MM.1S (cell line): ENCODE measurements at regions not wholly inside any gene's neighbourhood (a gene's known extent, or its start where the extent isn't known, plus 50 kb on each side); places are given as distances from the start of the nearest gene placed in this dataset.

Source experiments
- DNase-seq: peaks from one replicate; pipeline ENCODE4 v3.0.0-alpha.2; 2015
- H2AFZ ChIP-seq: fragments of 300-600 bp; sonication (generic); 2 replicates; pipeline ENCODE4 v1.6.0; 2016; ENCODE audit warnings: antibody characterized with exemption, low read length
- H3F3A ChIP-seq: fragments of 300-600 bp; sonication (generic); 2 replicates; pipeline ENCODE4 v1.6.1; 2016; ENCODE audit warnings: mild to moderate bottlenecking, antibody characterized with exemption, low read length, moderate library complexity, mixed read lengths; ENCODE audit not compliant: insufficient read depth
- H3K27ac ChIP-seq: fragments of 300-600 bp; sonication (generic); 2 replicates; pipeline ENCODE4 v1.5.1; 2016; ENCODE audit warnings: mild to moderate bottlenecking, low read length
- H3K27me3 ChIP-seq: fragments of 300-600 bp; sonication (generic); replicated peaks from 2 replicates; pipeline ENCODE4 v1.6.0; 2016; ENCODE audit warnings: low read length; ENCODE audit not compliant: insufficient read depth
- H3K36me3 ChIP-seq: fragments of 300-600 bp; sonication (generic); replicated peaks from 2 replicates; pipeline ENCODE4 v1.6.1; 2016; ENCODE audit warnings: mild to moderate bottlenecking, low read length, mixed read lengths; ENCODE audit not compliant: insufficient read depth
- H3K4me1 ChIP-seq: fragments of 300-600 bp; sonication (generic); 2 replicates; pipeline ENCODE4 v1.6.1; 2016; ENCODE audit warnings: low read length, mixed read lengths
- H3K4me2 ChIP-seq: fragments of 300-600 bp; sonication (generic); 2 replicates; pipeline ENCODE4 v1.6.0; 2016; ENCODE audit warnings: low read depth, low read length
- H3K4me3 ChIP-seq: fragments of 300-600 bp; sonication (generic); 2 replicates; pipeline ENCODE4 v1.5.1; 2016; ENCODE audit warnings: low read length, mixed read lengths
- H3K79me2 ChIP-seq: fragments of 300-600 bp; sonication (generic); 2 replicates; pipeline ENCODE4 v1.6.1; 2016; ENCODE audit warnings: mixed run types, low read length, mixed read lengths
- H3K9ac ChIP-seq: fragments of 300-600 bp; sonication (generic); 2 replicates; pipeline ENCODE4 v1.6.1; 2016; ENCODE audit warnings: low read length, mixed read lengths
- H3K9me2 ChIP-seq: fragments of 300-600 bp; sonication (generic); replicated peaks from 2 replicates; pipeline ENCODE4 v1.6.1; 2016; ENCODE audit warnings: mild to moderate bottlenecking, low read length, mixed read lengths; ENCODE audit not compliant: insufficient read depth
- H3K9me3 ChIP-seq: fragments of 300-600 bp; sonication (generic); replicated peaks from 2 replicates; pipeline ENCODE4 v1.6.1; 2016; ENCODE audit warnings: mild to moderate bottlenecking, low read length, mixed read lengths; ENCODE audit not compliant: insufficient read depth
- H4K20me1 ChIP-seq: fragments of 300-600 bp; sonication (generic); 2 replicates; pipeline ENCODE4 v1.6.1; 2016; ENCODE audit warnings: mild to moderate bottlenecking, low read length, moderate library complexity, mixed read lengths; ENCODE audit not compliant: insufficient read depth
- CTCF ChIP-seq: fragments of 300-600 bp; sonication (generic); IDR thresholded peaks from 2 replicates; pipeline ENCODE4 v1.5.1; 2016; ENCODE audit warnings: antibody characterized with exemption, low read length, mixed read lengths
- EZH2 ChIP-seq: fragments of 300-600 bp; sonication (generic); optimal IDR thresholded peaks from 2 replicates; pipeline ENCODE3; 2017; ENCODE audit warnings: low read depth, mild to moderate bottlenecking, antibody characterized with exemption, low read length, mixed read lengths
- EZH2phosphoT487 ChIP-seq: fragments of 300-600 bp; sonication (generic); IDR thresholded peaks from 2 replicates; pipeline ENCODE4 v1.6.1; 2018; ENCODE audit warnings: antibody characterized with exemption, low read length

GRCh38 chr11:29707924-29708323 is 308.9 kb downstream of the KCNA4 start:
- Histone ChIP-seq H3K27ac (no peak overlapping the region), H3K4me2 (no peak overlapping the region), H3K36me3 (no peaks in the 10 kb centered on the region), H3K9me3 (no peaks in the 10 kb centered on the region), H3K27me3 (no peaks in the 10 kb centered on the region), H3K4me1 (no peaks in the 10 kb centered on the region), H3K9me2 (no peaks in the 10 kb centered on the region), H3K79me2 (no peaks in the 10 kb centered on the region), H3K9ac (no peak overlapping the region), H3K4me3 (no peak overlapping the region), H3F3A (no peaks in the 10 kb centered on the region), H4K20me1 (no peaks in the 10 kb centered on the region), H2AFZ (no peak overlapping the region)
- no peak for DNase-seq
- TF ChIP-seq EZH2 (no peak), CTCF (no peak), EZH2phosphoT487 (no peak)

GRCh38 chr11:29685361-29685760 is 331.5 kb downstream of the KCNA4 start:
- Histone ChIP-seq H3K4me2 (no peak overlapping the region), H3K4me1 (no peaks in the 10 kb centered on the region), H3K27me3 (no peaks in the 10 kb centered on the region), H3K9me2 (no peaks in the 10 kb centered on the region), H3K27ac (no peak overlapping the region), H3K4me3 (no peak overlapping the region), H3K9me3 (no peaks in the 10 kb centered on the region), H4K20me1 (no peaks in the 10 kb centered on the region), H3K36me3 (no peaks in the 10 kb centered on the region), H3K9ac (no peak overlapping the region), H3F3A (no peaks in the 10 kb centered on the region), H3K79me2 (no peaks in the 10 kb centered on the region), H2AFZ (no peak overlapping the region)
- DNase-seq = no peak
- TF ChIP-seq CTCF (no peak), EZH2 (no peak), EZH2phosphoT487 (no peak)

GRCh38 chr11:29682856-29683255 is 334.0 kb downstream of the KCNA4 start:
- Histone ChIP-seq H3K9me2 (no peaks in the 10 kb centered on the region), H3K27me3 (no peaks in the 10 kb centered on the region), H2AFZ (no peak overlapping the region), H3K4me1 (no peaks in the 10 kb centered on the region), H3K4me3 (no peak overlapping the region), H3K36me3 (no peaks in the 10 kb centered on the region), H3F3A (no peaks in the 10 kb centered on the region), H4K20me1 (no peaks in the 10 kb centered on the region), H3K4me2 (no peak overlapping the region), H3K79me2 (no peaks in the 10 kb centered on the region), H3K9ac (no peak overlapping the region), H3K9me3 (no peaks in the 10 kb centered on the region), H3K27ac (no peak overlapping the region)
- DNase-seq = no peak
- TF ChIP-seq CTCF (no peak), EZH2phosphoT487 (no peak), EZH2 (no peak)
